Endothelial cell of umbilical vein (primary cell): ENCODE measurements at regions not wholly inside any gene's neighbourhood (a gene's known extent, or its start where the extent isn't known, plus 50 kb on each side); places are given as distances from the start of the nearest gene placed in this dataset.

ENCODE experiments used
- BruUV-seq: library from RNA; stranded (reverse); fragments of 400-500 nt; replicated peaks from 2 replicates; lab custom pipeline; 2021; lab: Mats Ljungman, UMichigan
- CTCF ChIA-PET: fragments of 300-600, 350-600 bp; sonication (Branson Sonifier 250); formaldehyde crosslinking; loops from one replicate; lab custom pipeline; 2021; ENCODE audit warnings: antibody characterized with exemption, inconsistent platforms; lab: Charles Lee
- POLR2A ChIA-PET: fragments of 300-600, 350-600 bp; sonication (Branson Sonifier 250); formaldehyde crosslinking; loops from one replicate; lab custom pipeline; 2021; ENCODE audit warnings: antibody characterized with exemption, inconsistent platforms; lab: Charles Lee
- DNase-seq: peaks from one replicate; pipeline ENCODE4 v3.0.0-alpha.2; 2011; ENCODE audit warnings: low read depth, low spot score
- FAIRE-seq: peaks from 2 replicates; lab custom pipeline; 2011; peaks lifted over from hg19 to GRCh38; lab: Jason Lieb, UNC
- H2AFZ ChIP-seq: 2 replicates; pipeline ENCODE4 v1.6.0; 2012; ENCODE audit warnings: low read depth, low read length, control low read depth, inconsistent platforms
- H3K27ac ChIP-seq: 2 replicates; pipeline ENCODE4 v1.5.1; 2011; ENCODE audit warnings: low read depth, mild to moderate bottlenecking, control low read depth, low read length, moderate library complexity; ENCODE audit not compliant: insufficient read depth
- H3K27me3 ChIP-seq, 2 experiments: 2 replicates each; pipeline versions ENCODE4 v1.6.0 to v1.6.1; 2011; ENCODE audit warnings: low read length in 2 of 2, mixed read lengths in 1 of 2; ENCODE audit not compliant: control insufficient read depth in 2 of 2, insufficient read depth in 2 of 2
- H3K36me3 ChIP-seq, 2 experiments: 2 replicates in 1 of 2; 3 replicates in 1 of 2; pipeline ENCODE4 v1.5.1; 2011; ENCODE audit warnings: low read length in 2 of 2, mild to moderate bottlenecking in 1 of 2, moderate library complexity in 1 of 2; ENCODE audit not compliant: control insufficient read depth in 2 of 2, insufficient read depth in 2 of 2; ENCODE audit errors: extremely low read depth in 1 of 2
- H3K4me1 ChIP-seq: 3 replicates; pipeline ENCODE4 v1.5.1; 2011; ENCODE audit warnings: mild to moderate bottlenecking, low read length; ENCODE audit not compliant: control insufficient read depth, insufficient read depth; ENCODE audit errors: extremely low read depth
- H3K4me2 ChIP-seq: 2 replicates; pipeline ENCODE4 v1.6.1; 2011; ENCODE audit warnings: low read length, control low read depth, mixed read lengths; ENCODE audit not compliant: insufficient read depth
- H3K4me3 ChIP-seq, 3 experiments: fragments of 200-600 bp in 1 of 3; sonication (generic), shearing (Covaris generic) in 1 of 3; replicated peaks in 1 of 3; 2 replicates each; pipeline ENCODE4 v1.5.1; 2011 to 2016; ENCODE audit warnings: control low read depth in 3 of 3, low read length in 3 of 3, mild to moderate bottlenecking in 2 of 3, inconsistent platforms in 1 of 3, low read depth in 1 of 3, moderate library complexity in 1 of 3; ENCODE audit not compliant: insufficient read depth in 1 of 3
- H3K79me2 ChIP-seq: 2 replicates; pipeline ENCODE4 v1.6.0; 2012; ENCODE audit warnings: low read length, inconsistent platforms; ENCODE audit not compliant: control insufficient read depth, insufficient read depth
- H3K9ac ChIP-seq: replicated peaks from 2 replicates; pipeline ENCODE3; 2011; ENCODE audit warnings: low read length, control low read depth; ENCODE audit not compliant: insufficient read depth; ENCODE audit errors: extremely low read depth
- H3K9me1 ChIP-seq: replicated peaks from 3 replicates; pipeline ENCODE4 v1.6.0; 2011; ENCODE audit warnings: mild to moderate bottlenecking, low read length; ENCODE audit not compliant: control insufficient read depth, insufficient read depth; ENCODE audit errors: extremely low read depth
- H3K9me3 ChIP-seq: replicated peaks from 2 replicates; pipeline ENCODE4 v1.5.1; 2012; ENCODE audit warnings: low read length, inconsistent platforms; ENCODE audit not compliant: control insufficient read depth, insufficient read depth
- H4K20me1 ChIP-seq: replicated peaks from 2 replicates; pipeline ENCODE3; 2011; ENCODE audit warnings: mild to moderate bottlenecking, low read length; ENCODE audit not compliant: control insufficient read depth, insufficient read depth; ENCODE audit errors: extremely low read depth
- EZH2 ChIP-seq: IDR thresholded peaks from 2 replicates; pipeline ENCODE4 v1.6.1; 2012; ENCODE audit warnings: borderline replicate concordance, low read depth, mild to moderate bottlenecking, moderate library complexity, low read length, inconsistent platforms; ENCODE audit not compliant: severe bottlenecking
- FOS ChIP-seq: IDR thresholded peaks from 2 replicates; pipeline ENCODE4 v1.6.1; 2011; ENCODE audit warnings: mild to moderate bottlenecking, low read length, moderate library complexity, borderline replicate concordance; ENCODE audit not compliant: insufficient read depth
- GATA2 ChIP-seq: IDR thresholded peaks from 2 replicates; pipeline ENCODE4 v1.7.0; 2011; ENCODE audit warnings: low read depth, mild to moderate bottlenecking, moderate library complexity, mixed read lengths, low read length; ENCODE audit not compliant: insufficient read length, insufficient read depth
- JUN ChIP-seq: IDR thresholded peaks from 2 replicates; pipeline ENCODE4 v1.6.1; 2011; ENCODE audit warnings: borderline replicate concordance, low read depth; ENCODE audit not compliant: insufficient read length, insufficient read depth
- MYC ChIP-seq: IDR thresholded peaks from one replicate; pipeline ENCODE4 v1.6.1; 2011; ENCODE audit warnings: mild to moderate bottlenecking, low read depth, low read length
- POLR2A ChIP-seq: IDR thresholded peaks from 2 replicates; pipeline ENCODE4 v1.6.1; 2012; ENCODE audit warnings: low read depth, mild to moderate bottlenecking, control low read depth, low read length
- POLR2AphosphoS5 ChIP-seq: IDR thresholded peaks from 2 replicates; pipeline ENCODE4 v1.6.1; 2012; ENCODE audit warnings: low read depth, mild to moderate bottlenecking, control low read depth, low read length, moderate library complexity; ENCODE audit not compliant: insufficient read depth
- dilution Hi-C: fragments of 300-500 bp; cut with MboI; formaldehyde crosslinking; loops from one replicate; pipeline ENCODE4 v1.15.0; 2019; ENCODE audit warnings: low sequenced_read_pairs; ENCODE audit not compliant: extremely low pct_ligation_motif_present
- intact Hi-C: fragments of 100-400 bp; cut with micrococcal nuclease; formaldehyde crosslinking; loops from one replicate; pipeline ENCODE4 v1.10.0; 2022
- TF ChIP-seq, protein P1 (sequence below): IDR thresholded peaks from 2 replicates; pipeline ENCODE4 v1.6.1; 2011; ENCODE audit not compliant: insufficient read depth, insufficient read length
- TF ChIP-seq, protein P2 (sequence below), 2 donors: IDR thresholded peaks; 1 replicate in 1 of 2; 2 replicates in 1 of 2; pipeline ENCODE4 v1.5.1; 2011; ENCODE audit warnings: low read length in 2 of 2, mild to moderate bottlenecking in 2 of 2, moderate library complexity in 2 of 2, control low read depth in 1 of 2, inconsistent platforms in 1 of 2, low read depth in 1 of 2; ENCODE audit not compliant: insufficient read depth in 1 of 2; ENCODE audit errors: extremely low read depth in 1 of 2

DNA sequence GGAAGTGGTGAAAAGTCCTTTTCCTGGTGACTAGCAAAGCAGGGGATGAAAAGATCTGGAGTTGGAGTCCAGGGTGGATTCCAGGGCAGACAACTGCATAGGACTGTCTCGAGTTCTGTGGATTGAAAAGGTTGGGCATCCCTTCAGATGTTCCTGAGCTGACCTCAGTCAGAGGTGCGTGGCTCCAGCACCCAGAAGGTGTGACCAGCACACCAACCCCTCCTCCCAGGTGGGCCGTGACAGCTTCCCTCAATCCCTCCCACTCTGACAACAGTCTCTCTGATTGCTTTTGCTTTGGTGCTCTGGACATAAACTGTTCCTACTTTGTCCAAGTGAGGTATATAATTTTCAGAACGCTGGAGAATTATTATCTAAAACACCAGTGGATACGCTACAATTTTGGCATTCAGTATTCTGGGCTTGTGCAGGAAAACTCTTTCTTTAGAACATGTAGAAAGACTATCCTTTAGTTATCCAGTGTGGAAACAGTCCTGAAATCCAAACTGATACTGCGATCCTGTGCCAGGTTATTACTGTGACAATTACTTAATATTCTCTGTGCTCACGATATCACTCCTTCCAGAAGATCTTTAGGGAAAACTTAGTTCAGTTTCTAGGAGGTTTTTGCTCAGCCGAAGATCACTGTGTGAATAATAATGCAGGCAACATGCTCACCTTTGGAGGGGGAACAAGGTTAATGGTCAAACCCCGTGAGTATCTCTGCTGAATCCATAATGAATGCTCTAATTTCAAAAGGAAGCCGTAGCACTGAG lies 87.9 kb downstream of the DAD1 start:
- CTCF ChIA-PET: interaction anchor here (1.6 kb wide), 1 partner anchor 12 kb away, joined by 4 read pairs; no protein-coding TSS in a partner anchor
- no peak overlapping the region for H3K27ac ChIP-seq
- FAIRE-seq (no peak), DNase-seq (no peak)
- H3K9me1 ChIP-seq: no peaks in the 10 kb centered on the region
- peaks cover 2 to 4% of the 10 kb centered on the region in 2 experiments for H3K27me3 ChIP-seq
- H3K4me3 ChIP-seq: no peak overlapping the region
- intact Hi-C loops: no loop called here
- no TSS peak for BruUV-seq
- H4K20me1 ChIP-seq: no peaks in the 10 kb centered on the region
- POLR2A ChIA-PET: no interaction called here
- no peak overlapping the region for H3K4me2 ChIP-seq
- no peak overlapping the region for H3K9ac ChIP-seq
- no peaks in the 10 kb centered on the region for H3K4me1 ChIP-seq
- dilution Hi-C loops: no loop called here
- TF ChIP-seq FOS (no peak), EZH2 (no peak), POLR2AphosphoS5 (no peak), MYC (no peak), GATA2 (no peak), JUN (no peak), POLR2A (no peak)
- TF ChIP-seq, protein P1, sequence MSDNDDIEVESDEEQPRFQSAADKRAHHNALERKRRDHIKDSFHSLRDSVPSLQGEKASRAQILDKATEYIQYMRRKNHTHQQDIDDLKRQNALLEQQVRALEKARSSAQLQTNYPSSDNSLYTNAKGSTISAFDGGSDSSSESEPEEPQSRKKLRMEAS: no peak
- TF ChIP-seq, protein P2, sequence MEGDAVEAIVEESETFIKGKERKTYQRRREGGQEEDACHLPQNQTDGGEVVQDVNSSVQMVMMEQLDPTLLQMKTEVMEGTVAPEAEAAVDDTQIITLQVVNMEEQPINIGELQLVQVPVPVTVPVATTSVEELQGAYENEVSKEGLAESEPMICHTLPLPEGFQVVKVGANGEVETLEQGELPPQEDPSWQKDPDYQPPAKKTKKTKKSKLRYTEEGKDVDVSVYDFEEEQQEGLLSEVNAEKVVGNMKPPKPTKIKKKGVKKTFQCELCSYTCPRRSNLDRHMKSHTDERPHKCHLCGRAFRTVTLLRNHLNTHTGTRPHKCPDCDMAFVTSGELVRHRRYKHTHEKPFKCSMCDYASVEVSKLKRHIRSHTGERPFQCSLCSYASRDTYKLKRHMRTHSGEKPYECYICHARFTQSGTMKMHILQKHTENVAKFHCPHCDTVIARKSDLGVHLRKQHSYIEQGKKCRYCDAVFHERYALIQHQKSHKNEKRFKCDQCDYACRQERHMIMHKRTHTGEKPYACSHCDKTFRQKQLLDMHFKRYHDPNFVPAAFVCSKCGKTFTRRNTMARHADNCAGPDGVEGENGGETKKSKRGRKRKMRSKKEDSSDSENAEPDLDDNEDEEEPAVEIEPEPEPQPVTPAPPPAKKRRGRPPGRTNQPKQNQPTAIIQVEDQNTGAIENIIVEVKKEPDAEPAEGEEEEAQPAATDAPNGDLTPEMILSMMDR (IDR thresholded peaks at IDR 0.05; ENCODE audit: extremely low read depth in 1 of 2, insufficient read depth in 1 of 2, low read depth in 1 of 2, low read length in 2 of 2): no peak
- no peak overlapping the region for H2AFZ ChIP-seq
- no peaks in the 10 kb centered on the region for H3K36me3 ChIP-seq
- no peaks in the 10 kb centered on the region for H3K79me2 ChIP-seq
- no peaks in the 10 kb centered on the region for H3K9me3 ChIP-seq
